GM06990 (cell line): ENCODE measurements at regions not wholly inside any gene's neighbourhood (a gene's known extent, or its start where the extent isn't known, plus 50 kb on each side); places are given as distances from the start of the nearest gene placed in this dataset.

ENCODE experiments used
- DNase-seq: peaks from one replicate; pipeline ENCODE4 v3.0.0-alpha.2; 2011; ENCODE audit not compliant: insufficient read length; ENCODE audit errors: extremely low read depth
- H3K27me3 ChIP-seq: replicated peaks from 2 replicates; pipeline ENCODE4 v1.6.0; 2011; ENCODE audit warnings: low read length; ENCODE audit not compliant: control insufficient read depth, insufficient read depth
- H3K36me3 ChIP-seq: 2 replicates; pipeline ENCODE4 v1.5.1; 2011; ENCODE audit warnings: low read length; ENCODE audit not compliant: control insufficient read depth, insufficient read depth
- H3K4me3 ChIP-seq: replicated peaks from 2 replicates; pipeline ENCODE4 v1.5.1; 2011; ENCODE audit warnings: low read depth, mild to moderate bottlenecking, control low read depth, low read length
- CTCF ChIP-seq: IDR thresholded peaks from 2 replicates; pipeline ENCODE4 v1.5.1; 2011; ENCODE audit warnings: low read length, control low read depth, mild to moderate bottlenecking, inconsistent platforms; ENCODE audit not compliant: insufficient read depth, poor library complexity, severe bottlenecking

DNA sequence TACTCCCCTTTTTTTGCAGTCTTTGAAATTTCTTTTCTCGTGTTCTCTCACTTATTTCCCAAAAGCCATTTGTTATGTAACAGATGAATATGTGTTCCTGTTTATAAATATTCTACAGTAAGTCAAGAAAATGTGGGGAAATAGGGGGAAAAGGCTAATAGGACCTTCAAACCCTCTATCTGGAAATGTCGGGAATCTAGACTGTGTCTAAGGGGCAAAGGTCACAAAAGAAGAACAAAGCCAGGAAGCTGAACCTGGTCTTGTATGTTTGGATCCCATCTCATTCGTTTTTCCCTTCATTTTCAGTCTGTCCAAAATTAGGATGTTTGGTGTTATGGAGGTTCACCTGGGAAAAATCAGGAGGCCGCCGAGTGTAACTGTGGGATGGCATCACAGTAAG lies 490.3 kb downstream of the NR2F1-AS1 start:
- Histone ChIP-seq H3K4me3 (no peak overlapping the region), H3K36me3 (no peaks in the 10 kb centered on the region), H3K27me3 (no peaks in the 10 kb centered on the region)
- no peak for TF ChIP-seq CTCF
- DNase-seq, result no peak

DNA sequence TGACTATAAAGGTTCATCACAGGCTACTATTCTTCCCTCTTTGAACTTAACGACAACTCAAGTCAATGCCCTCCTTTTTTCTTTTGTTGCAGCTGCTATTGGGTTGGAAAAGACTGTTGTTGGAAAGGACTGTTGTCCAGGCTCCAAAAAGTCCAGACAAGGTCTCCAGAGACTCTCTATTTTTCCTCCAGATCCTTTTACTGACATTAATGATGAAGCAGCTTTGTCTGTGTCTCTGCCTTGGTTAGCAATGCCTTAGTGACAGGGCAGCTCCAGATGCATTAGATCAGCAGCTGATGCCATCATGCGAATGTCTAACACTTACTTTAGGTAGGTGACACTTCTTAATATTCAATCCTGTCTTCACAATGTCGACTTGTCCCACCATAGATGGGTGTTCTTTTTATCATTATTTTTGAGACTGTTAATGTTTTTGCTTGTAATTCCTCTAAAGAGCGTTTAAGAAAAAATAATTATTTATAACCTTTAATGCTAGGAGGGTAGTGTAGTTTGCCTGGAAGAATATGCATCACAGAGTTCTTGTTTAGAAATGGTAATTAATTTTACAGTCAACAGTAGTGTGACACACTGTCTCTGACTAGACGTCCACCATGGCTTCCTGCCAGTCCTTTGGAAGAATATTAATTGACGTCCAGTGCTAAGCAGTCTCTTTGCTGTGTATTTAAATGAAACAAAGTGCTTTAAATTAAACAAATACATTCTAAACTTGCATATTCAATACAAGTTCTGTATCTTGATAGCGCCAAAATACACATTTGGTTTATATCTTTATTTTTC lies 492.2 kb downstream of the NR2F1-AS1 start:
- TF ChIP-seq CTCF, result no peak
- Histone ChIP-seq H3K36me3 (no peaks in the 10 kb centered on the region), H3K27me3 (no peaks in the 10 kb centered on the region), H3K4me3 (no peak overlapping the region)
- DNase-seq, result no peak

- Histone ChIP-seq H3K36me3 (no peaks in the 10 kb centered on the region), H3K27me3 (no peaks in the 10 kb centered on the region), H3K4me3 (no peak overlapping the region)
- no peak for TF ChIP-seq CTCF
- DNase-seq, result no peak
These were observed 493.7 kb downstream of the NR2F1-AS1 start for GRCh38 chr5:93087326-93087725.

- Histone ChIP-seq H3K27me3 (no peaks in the 10 kb centered on the region), H3K36me3 (no peaks in the 10 kb centered on the region), H3K4me3 (no peak overlapping the region)
- DNase-seq, result no peak
- TF ChIP-seq CTCF, result no peak
These were observed 498.0 kb downstream of the NR2F1-AS1 start for GRCh38 chr5:93082981-93083380.

- Histone ChIP-seq H3K27me3 (no peaks in the 10 kb centered on the region), H3K4me3 (no peak overlapping the region), H3K36me3 (no peaks in the 10 kb centered on the region)
- DNase-seq, result no peak
- no peak for TF ChIP-seq CTCF
These were observed 502.0 kb downstream of the NR2F1-AS1 start for GRCh38 chr5:93079046-93079445.
